HG02885 (cell line): ENCODE measurements at regions not wholly inside any gene's neighbourhood (a gene's known extent, or its start where the extent isn't known, plus 50 kb on each side); places are given as distances from the start of the nearest gene placed in this dataset.

Experiments used
- ATAC-seq: cut with Tn5 transposase; IDR thresholded peaks from one replicate; pipeline ENCODE4 v1.9.1; 2021; ENCODE audit warnings: mild to moderate bottlenecking; ENCODE audit not compliant: unreplicated experiment, poor library complexity

DNA sequence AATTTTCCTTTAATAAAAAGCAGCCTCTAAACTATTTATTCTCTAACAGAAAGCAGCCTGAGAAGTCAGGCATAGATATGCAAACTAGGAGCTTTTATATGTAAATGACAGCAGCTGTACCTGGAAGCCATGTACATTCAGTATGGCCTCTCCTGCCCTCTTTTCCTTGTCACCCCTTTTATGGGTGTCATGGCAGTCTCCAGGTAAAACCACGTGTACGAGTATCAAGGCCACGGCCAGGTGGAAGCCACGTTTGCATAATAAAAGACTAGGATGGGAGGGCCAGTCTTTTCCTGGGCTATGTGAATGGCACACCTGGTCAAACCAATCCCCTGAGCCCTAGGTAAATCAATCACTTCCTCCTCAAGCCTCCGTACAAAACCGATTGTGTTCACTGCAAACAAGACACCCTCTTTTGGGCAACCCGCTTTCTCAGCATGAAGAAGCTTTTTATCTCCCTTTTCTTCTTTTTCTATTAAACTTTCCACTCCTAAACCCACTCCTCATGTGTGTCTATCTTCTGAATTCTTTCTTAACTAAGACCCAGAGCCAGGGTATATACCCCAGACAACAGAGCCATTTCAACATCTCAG lies 419.5 kb upstream of the CTNND2 start:
- no peak for ATAC-seq

GRCh38 chr5:12322042-12322441 lies 417.8 kb upstream of the CTNND2 start:
- ATAC-seq: no peak

GRCh38 chr5:12320331-12320730 lies 416.1 kb upstream of the CTNND2 start:
- no peak for ATAC-seq

DNA sequence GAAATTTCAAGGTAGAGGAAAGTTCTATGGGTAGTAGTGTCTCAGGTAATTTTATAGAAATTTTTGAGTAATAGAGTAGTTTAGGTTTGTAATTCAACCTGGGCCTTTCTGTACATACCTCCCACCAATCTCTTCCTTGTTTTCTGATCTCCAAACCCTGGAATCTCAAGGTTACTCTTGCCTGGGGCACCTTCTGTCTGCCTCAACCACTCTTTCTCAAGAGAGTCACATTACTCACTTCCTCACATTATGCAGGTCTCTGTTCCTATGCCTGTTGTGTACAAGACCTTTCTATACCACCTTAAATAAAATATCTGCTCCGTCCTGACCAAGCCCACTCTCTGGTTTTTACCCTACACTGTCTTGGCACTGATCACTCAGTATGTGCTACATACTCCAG lies 412.6 kb upstream of the CTNND2 start:
- ATAC-seq: no peak

DNA sequence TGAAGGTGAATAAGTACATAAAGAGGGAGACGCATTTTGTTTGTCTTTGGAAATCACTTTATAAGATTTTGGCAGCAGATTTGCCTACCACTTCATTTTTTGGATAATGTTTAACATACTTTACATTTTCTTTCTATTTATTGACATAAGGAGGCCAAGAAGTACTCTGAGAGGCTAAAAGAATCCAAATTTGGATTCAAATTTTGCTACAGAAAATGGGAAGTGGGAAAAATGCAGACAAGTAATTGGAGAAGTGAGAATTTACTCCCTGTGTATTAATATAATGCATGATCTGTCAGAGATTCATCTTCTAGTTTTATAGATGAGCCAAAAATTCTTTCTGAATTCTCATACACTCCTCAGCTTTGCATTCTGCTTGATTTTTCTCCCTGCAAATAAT lies 411.2 kb upstream of the CTNND2 start:
- no peak for ATAC-seq

GRCh38 chr5:12313602-12314001 lies 409.4 kb upstream of the CTNND2 start:
- no peak for ATAC-seq

DNA sequence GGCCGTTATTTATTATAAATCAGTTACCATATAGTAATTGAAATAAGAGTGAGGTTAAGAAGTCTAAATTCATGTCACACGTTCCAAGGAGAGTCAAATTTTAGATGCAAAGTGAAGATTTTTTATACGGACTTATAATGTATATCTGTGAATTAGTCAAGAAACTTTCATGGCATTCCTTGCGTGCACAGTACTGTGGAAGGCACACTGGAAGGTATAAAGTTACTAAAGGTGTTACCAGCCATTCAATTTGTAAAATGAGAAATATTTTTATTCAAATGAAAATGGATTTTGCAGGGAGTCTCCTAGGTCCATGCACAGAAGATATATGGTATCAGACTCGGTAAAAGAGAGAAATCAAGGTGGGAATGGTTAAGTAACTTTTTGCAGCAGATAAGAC lies 408.1 kb upstream of the CTNND2 start:
- ATAC-seq: no peak

- no peak for ATAC-seq
Observed at GRCh38 chr5:12294151-12294550, 389.9 kb upstream of the CTNND2 start.

GRCh38 chr5:12292610-12293204 lies 388.5 kb upstream of the CTNND2 start:
- ATAC-seq: no peak

DNA sequence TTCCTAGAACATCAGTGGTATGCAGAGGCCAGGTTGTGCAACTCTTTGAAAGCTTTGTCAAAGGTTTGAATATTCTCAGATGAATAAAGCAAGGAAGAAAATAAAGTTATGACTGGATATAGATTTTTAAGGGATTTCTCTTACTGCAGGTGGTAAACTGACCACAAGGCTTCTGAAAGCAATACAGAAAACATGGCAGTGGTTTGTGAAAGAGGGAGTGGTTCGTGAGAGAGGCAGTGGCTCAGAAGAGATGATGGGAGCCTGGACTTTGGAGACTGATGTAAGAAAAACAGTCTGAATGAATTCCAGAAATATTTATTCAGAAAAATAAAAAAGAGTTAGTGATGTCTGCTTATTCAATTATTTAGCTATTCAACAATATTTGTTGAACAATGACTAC lies 380.4 kb upstream of the CTNND2 start:
- no peak for ATAC-seq

DNA sequence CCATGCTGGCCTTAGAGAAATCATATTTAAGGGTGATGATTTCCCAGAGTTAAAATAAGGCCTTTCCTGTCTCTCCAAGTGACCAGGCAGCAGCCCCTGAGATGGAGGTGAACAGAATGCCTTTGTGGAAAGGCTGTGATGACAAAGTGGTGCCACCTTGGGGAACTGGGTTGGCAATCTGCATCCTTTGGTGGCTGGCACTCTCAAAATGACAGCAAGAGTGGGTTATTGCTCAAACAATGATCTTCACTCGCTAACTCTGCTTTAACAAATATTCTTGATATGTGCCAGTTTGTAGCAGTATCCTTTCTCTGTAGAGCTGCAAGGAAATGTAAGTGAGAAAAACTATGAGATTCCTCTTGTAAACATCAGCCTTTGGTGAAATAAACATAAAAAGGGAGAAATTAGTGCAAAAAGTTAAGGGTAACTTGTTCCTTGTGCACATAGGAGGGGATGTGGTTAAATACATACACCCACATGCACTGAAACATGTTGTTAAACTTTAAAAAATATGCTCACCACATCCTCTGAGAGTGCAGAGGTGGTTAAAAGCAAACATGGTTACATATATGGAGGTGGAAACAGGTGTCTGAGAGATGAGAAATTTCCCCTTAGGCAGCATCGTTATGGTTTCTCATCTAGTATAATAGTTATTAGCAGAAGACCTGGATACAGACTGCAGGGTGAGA lies 373.4 kb upstream of the CTNND2 start:
- ATAC-seq: peak; percentile 87

DNA sequence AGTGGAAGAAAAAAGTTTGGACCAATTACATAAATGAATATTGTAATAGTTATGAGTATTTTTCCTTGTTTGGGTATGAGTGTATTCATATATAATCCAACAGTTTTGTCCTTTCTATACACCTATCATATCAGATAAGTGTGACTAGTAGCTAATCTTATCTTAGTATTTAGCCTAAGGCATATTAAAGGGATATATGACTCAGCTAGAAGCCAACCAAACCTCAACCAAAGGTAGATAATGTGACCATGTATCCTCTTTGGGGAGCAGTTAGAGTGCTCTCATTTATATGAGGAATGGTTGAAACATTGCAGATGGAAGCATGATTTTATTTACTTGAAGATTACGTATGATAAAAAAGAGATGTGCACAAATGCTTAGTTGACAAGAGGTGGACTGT lies 370.0 kb upstream of the CTNND2 start:
- ATAC-seq: no peak

GRCh38 chr5:12272389-12272788 lies 368.1 kb upstream of the CTNND2 start:
- no peak for ATAC-seq

GRCh38 chr5:12270914-12271313 lies 366.7 kb upstream of the CTNND2 start:
- no peak for ATAC-seq

GRCh38 chr5:12269164-12269563 lies 364.9 kb upstream of the CTNND2 start:
- ATAC-seq: no peak

- ATAC-seq: no peak
Observed at GRCh38 chr5:12258549-12258948, 354.3 kb upstream of the CTNND2 start.

DNA sequence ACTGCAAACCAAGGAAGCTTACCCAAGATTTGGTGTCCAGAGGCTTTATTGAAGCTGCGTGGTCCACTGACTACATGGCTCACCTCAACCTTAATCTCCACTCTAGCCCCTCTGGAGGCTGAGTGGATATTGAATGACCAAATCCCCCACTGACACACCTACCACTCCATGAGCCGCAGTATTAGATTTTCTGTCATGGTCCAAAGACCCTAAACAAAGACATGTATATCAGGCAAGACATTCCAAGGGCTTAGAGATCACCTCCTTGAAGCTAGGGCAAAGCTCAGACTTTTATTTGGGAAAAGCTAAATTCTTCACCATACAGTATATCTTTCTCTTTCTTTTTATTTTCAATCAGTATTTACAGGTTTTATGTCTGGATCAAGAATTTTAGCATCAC lies 346.2 kb upstream of the CTNND2 start:
- no peak for ATAC-seq

- ATAC-seq: no peak
Observed at GRCh38 chr5:12248831-12249230, 344.6 kb upstream of the CTNND2 start.

DNA sequence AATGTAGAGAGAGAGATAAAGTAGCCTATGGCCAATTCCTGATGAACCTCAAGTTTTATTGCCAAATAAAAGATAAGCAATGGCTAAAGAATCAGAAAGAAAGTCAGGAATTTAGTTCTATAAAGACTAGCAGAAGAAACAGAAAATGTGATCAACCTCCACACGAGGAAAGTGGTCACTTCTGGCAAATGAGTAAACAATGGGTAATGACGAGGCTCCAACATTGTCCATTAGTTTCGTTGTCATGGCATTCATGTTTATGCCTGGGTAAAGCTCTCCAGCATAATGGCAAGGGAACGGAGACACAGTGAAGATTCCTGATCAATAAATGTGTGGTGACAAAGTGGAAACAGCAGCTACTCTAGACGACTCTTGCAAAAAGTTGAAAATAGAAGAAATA lies 341.8 kb upstream of the CTNND2 start:
- no peak for ATAC-seq

DNA sequence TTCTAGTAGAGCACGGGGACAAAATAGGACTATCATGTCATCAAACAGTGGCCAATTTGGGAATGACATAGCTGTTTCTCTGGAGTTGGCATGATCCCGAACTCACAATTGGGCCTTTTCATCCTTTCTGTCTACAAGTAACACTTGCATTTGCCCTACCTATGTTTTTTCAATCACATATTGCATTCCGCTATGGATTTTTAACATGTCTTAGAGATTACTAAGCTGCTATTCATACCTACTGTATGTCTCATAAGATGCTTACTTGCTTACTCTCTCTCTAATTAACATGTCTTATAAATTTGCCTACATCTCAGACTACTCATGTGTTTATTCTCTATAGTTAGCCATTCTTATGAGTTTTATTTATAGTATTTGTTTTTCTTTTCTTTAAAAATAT lies 341.2 kb upstream of the CTNND2 start:
- ATAC-seq: no peak

DNA sequence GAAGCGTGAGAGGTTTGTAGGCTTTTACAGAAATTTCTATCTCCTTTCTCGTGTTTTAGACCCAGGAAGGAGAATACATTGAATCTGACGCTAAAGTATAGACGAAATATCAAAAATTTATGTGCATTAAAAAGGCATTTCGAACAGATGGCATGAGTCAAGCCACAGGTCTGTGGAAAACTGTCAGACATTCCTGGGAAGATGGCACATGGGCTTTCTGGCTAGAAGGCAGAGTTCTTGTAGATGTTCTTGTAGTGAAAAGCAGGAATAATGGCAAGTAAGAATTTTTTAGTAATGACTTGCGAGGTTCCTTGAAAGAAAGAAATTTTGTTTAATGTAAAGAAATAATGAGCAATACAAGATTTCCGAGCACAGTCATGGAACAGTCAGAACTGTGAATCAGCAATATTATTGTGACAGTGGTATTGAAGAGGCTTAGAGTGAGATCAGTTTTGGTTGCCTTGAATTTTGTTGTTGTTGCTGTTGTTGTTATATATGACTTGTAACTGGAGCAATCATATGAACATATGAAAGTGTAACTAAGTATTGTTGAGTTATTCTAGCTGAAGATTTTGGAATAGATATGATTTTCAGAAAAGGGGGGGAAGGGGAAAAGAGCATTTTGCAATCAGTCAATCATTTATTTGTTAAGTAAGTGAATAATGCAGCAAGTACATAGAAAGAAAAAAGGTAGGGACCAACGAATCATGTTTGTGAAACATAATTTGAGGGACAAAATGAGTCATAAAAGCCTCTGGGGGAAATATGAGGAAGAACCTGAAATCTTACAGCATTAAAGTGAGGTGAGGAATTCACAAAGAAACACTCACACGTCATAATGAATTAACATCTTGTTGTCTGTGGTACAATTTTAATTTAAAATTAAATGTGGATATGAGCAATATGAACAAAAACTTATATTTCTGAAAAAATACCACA lies 339.0 kb upstream of the CTNND2 start:
- no peak for ATAC-seq
